Motor neuron (in vitro differentiated cells): ENCODE measurements at regions not wholly inside any gene's neighbourhood (a gene's known extent, or its start where the extent isn't known, plus 50 kb on each side); places are given as distances from the start of the nearest gene placed in this dataset.
"Not testable (repeated sequence)": the region's sequence is repeated elsewhere in the genome, so short reads cannot be mapped to it uniquely, and the experiment has no call there.

Experiments used
- ATAC-seq, 8 experiments: fragments of 200-7000 bp; cut with Tn5 transposase; replicated peaks in 6 of 8; 2 replicates each; pipeline ENCODE4 v1.8.0; 2021; ENCODE audit warnings: mild to moderate bottlenecking in 8 of 8, moderate library complexity in 8 of 8
- H3K27ac ChIP-seq, 2 donors: fragments of 250-450 bp; sonication (Bioruptor Pico); 2 replicates each; pipeline ENCODE4 v1.9.0; 2021; ENCODE audit warnings: antibody characterized with exemption in 2 of 2, mild to moderate bottlenecking in 2 of 2, moderate library complexity in 1 of 2
- H3K4me1 ChIP-seq, 2 donors: fragments of 250-450 bp; sonication (Bioruptor Pico); replicated peaks in 1 of 2; 2 replicates each; pipeline ENCODE4 v1.6.1; 2021; ENCODE audit warnings: antibody characterized with exemption in 2 of 2, mild to moderate bottlenecking in 2 of 2, moderate library complexity in 1 of 2
- H3K4me3 ChIP-seq, 5 donors: fragments of 250-450 bp; sonication (Bioruptor Pico); 2 replicates each; pipeline ENCODE4 v1.9.0; 2021; ENCODE audit warnings: antibody characterized with exemption in 5 of 5, mild to moderate bottlenecking in 5 of 5, moderate library complexity in 4 of 5
- WGBS, 10 experiments: fragments of 450-650 bp; shearing (Covaris generic); methylation state at CpG; one replicate each; pipeline ENCODE4 v1.0.0; 2022; 5-methylcytosine and 5-hydroxymethylcytosine counted together
- in situ Hi-C, 9 experiments: fragments of 400-800 bp; cut with MboI; loops; one replicate each; pipeline ENCODE4 v1.15.0; 2021; ENCODE audit warnings: low sequenced_read_pairs in 9 of 9, low pct_unique_long_range_greater_than_20kb in 2 of 9; ENCODE audit not compliant: unreplicated experiment in 9 of 9

DNA sequence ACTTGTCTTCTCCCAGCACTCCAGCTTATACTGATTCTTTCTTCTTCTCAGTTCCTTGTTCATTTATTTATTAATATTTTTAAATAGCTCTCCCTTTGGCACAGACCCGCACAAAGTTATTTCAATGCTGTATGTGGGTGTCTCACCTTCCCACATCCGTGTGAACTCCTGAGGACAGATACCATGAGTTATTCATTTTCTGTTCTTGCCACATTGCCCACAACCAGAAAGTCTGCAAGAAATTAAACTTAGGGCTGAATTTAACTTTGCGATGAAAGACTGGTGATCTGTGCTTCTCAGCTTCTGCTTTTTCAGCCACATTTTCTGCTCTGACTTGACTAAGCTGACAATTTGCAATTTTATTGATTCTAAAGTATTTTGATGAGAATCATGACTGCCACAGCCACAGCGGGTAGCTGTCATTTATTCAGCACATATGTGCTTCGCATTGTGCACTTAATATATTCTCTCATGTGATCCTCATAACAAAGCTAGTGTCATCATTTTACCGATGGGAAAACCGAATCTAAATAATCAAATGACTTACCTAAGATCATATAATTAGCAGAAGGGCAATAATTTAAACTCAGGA, 569.8 kb downstream of the EDEM1 start:
- no peak for ATAC-seq
- H3K4me1 ChIP-seq, result no peaks in the 10 kb centered on the region
- no peak overlapping the region for H3K27ac ChIP-seq
- WGBS, 10 experiments, result 2 to 90% (median 77%) methylated on average over 2 to 7 of the region's 7 CpGs
- no peak overlapping the region for H3K4me3 ChIP-seq
- in situ Hi-C loops, result no loop called here

DNA sequence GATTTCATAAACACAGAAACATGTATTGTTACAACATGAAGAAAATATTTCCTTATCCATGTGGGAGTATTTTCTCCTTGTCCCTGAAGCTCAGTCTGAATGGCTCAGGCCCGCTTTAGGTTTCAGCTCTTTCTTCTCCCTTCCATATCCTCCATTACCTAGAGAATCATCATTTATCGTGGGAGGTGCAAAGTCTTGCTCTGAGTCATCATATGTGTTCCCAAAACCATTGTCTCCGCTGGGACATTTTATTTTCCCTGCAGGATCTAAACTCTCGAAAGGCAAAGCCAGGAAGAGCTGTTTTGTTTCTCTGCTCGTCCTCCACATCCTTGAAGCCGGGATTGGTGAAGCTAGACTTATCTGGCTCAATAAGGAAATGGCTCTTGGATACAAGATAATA, 571.2 kb downstream of the EDEM1 start:
- no peak overlapping the region for H3K27ac ChIP-seq
- H3K4me3 ChIP-seq, result no peak overlapping the region
- in situ Hi-C loops, result no loop called here
- WGBS, 10 experiments, result 23 to 93% (median 75%) methylated on average over 2 to 6 of the region's 6 CpGs
- ATAC-seq, result no peak
- H3K4me1 ChIP-seq, result no peaks in the 10 kb centered on the region

DNA sequence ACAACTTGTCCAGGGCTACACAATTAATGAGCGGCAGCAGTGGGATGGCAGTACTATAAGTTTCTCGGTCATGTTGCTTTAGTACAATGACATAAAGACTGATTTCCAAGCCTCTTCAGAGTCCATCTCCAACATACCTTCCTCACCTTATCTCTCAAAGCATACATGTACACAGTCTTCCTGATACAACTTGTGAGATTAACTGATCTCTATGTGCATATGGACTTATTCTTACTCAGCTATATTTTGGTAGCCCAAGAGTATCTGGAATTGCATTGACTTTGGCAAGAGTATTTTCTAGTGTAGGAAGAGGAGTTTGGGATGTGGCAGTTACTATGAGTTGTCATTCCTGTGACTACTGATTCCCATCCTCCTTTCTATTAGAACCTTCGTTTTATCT, 575.0 kb downstream of the EDEM1 start:
- no peak overlapping the region for H3K27ac ChIP-seq
- in situ Hi-C loops, result no loop called here
- H3K4me1 ChIP-seq, result no peaks in the 10 kb centered on the region
- H3K4me3 ChIP-seq, result no peak overlapping the region
- no peak for ATAC-seq
- 0 to 89% (median 38%) methylated on average over 1 to 3 of the region's 3 CpGs; no CpG with 5 or more reads in 2 of the 10 experiments for WGBS, 10 experiments

DNA sequence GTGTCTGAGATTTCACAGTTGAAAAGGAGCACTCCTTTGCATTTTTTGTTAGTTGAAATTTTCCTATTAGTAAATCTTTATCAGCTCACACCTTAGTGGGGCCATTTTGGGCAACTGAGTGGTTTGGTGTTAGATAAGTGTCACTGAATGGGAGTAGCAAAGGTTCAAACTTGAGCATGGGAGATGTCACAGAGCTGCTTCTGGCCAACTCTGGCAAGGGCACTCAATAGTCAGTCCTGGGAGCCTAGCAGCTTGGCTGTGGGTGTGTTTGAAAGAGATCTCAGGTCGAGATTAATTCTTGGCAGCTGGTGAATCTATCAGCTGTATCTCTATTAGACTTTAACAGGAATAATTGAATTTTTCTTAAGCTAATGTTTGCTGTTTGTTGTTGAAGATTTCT, 579.3 kb downstream of the EDEM1 start:
- 0 to 60% (median 50%) methylated on average over 1 of the region's 1 CpG; no CpG with 5 or more reads in 3 of the 10 experiments for WGBS, 10 experiments
- in situ Hi-C loops, result no loop called here
- no peak for ATAC-seq

DNA sequence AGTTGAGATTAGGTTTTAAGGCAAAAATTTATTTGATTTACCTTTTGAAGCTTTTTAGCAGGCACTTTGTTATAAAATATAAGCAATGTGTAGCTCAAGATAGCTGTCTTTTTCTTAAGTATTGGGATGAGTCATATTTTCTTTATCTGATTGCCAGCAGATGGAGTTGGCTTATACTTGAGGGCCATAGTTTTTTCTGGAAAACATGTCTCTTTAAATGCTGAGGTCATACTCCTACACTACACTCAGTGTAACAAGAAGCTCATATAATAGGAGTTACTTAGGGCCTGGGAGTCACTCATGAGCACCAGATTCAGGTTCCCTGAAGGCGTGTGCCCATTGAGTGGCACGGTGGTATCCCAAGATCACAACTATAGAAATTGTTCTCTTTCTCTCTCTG, 579.8 kb downstream of the EDEM1 start:
- in situ Hi-C loops, result no loop called here
- Histone ChIP-seq H3K4me1 (no peaks in the 10 kb centered on the region), H3K4me3 (no peak overlapping the region), H3K27ac (no peak overlapping the region)
- WGBS, 10 experiments, result 6 to 90% (median 42%) methylated on average over 1 to 2 of the region's 2 CpGs; no CpG with 5 or more reads in 5 of the 10 experiments
- peak in 1 of 8 experiments; percentile 54 for ATAC-seq

More for the DNA sequence above, 579.3 kb downstream of the EDEM1 start:
- Histone ChIP-seq H3K4me3 (no peak overlapping the region), H3K27ac (no peak overlapping the region), H3K4me1 (no peaks in the 10 kb centered on the region)

DNA sequence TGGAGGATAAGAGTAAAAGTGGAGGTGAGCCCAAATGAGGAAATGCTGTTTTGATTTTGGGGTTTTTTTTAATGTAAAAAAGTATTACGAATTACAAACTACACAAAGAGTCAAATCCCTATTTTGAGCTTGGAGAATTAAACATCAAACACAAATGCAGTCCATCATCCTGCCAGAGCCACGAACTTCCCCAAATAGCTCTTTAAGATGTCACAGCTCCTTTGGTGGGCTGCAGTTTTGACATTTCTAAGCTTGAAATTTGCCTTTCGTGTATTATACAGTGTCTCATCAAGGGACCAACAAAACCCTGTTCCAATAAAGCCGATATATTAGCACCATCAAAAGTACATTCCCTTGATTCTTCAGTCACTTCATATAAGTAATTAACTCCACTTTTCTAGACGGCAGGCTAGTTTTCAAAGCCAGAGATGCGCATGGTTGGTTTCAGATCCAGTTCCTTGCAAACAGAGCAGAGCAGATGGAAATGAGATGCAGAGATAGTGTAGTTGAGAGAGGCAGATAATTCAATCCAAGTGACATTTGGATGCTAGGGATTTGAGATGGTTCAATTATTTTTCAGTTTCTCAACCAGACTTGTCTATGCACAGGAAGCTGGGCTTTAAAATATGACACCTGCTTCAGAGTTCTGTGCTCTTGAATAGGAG, 580.9 kb downstream of the EDEM1 start:
- H3K4me1 ChIP-seq, result no peaks in the 10 kb centered on the region
- in situ Hi-C loops, result no loop called here
- H3K4me3 ChIP-seq, result no peak overlapping the region
- no peak overlapping the region for H3K27ac ChIP-seq
- ATAC-seq, result no peak
- 0 to 87% (median 70%) methylated on average over 2 to 6 of the region's 6 CpGs; no CpG with 5 or more reads in 1 of the 10 experiments for WGBS, 10 experiments

DNA sequence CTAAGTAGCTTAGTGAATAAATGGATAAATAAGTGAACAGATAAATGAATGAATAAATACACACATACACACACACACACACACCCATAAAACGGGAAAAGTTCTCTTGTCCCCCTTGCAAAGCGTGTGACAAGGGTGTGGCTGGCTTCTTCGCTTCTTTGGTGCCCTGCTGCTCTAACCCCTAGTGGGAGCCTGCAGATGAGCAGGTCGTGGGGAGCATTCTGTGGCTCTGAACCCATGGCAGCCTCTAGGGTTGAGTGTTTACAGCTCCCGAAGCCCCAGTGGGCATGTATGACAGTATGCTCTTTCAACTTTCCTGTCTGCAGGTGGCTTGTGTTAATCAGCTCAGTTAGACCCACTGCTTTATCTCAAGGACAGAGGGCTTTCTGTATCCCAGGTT, 582.3 kb downstream of the EDEM1 start:
- WGBS, 10 experiments, result 0 to 100% (median 11%) methylated on average over 1 to 5 of the region's 5 CpGs; no CpG with 5 or more reads in 3 of the 10 experiments
- in situ Hi-C loops, result no loop called here
- Histone ChIP-seq H3K27ac (no peak overlapping the region), H3K4me1 (no peaks in the 10 kb centered on the region), H3K4me3 (no peak overlapping the region)
- ATAC-seq, result no peak

DNA sequence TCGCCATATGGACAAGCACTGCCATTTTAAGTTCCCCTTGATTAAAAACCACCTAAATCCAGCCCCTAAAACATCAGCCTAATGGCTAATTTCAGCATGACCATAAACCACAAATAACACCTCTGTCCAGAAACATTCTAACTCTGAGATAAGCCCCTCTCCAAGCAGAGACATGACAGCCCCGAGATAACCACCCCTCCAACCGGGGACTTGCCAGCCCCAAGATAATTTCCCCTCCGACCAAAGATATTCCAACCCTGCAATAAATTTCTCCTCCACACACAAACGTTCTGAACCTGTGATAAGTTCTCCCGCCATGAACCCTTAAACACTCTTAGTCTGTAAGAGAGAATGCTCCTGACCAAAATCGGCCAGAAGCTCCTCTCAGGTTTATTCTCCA, 586.8 kb downstream of the EDEM1 start:
- in situ Hi-C loops, result no loop called here
- ATAC-seq, result no peak
- H3K4me1 ChIP-seq, result no peaks in the 10 kb centered on the region
- H3K27ac ChIP-seq, result no peak overlapping the region
- H3K4me3 ChIP-seq, result no peak overlapping the region
- 14 to 88% (median 48%) methylated on average over 2 to 6 of the region's 7 CpGs for WGBS, 10 experiments

DNA sequence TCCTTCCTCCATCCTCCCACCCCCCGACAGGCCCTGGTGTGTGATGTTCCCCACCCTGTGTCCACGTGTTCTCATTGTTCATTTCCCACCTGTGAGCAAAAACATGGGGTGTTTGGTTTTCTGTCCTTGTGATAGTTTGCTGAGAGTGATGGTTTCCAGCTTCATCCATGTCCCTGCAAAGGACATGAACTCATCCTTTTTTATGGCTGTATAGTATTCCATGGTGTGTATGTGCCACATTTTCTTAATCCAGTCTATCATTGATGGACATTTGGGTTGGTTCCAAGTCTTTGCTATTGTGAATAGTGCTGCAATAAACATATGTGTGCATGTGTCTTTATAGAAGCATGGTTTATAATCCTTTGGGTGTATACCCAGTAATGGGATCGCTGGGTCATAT, 587.6 kb downstream of the EDEM1 start:
- 14 to 100% (median 77%) methylated on average over 1 to 3 of the region's 3 CpGs; no CpG with 5 or more reads in 4 of the 10 experiments for WGBS, 10 experiments
- H3K27ac ChIP-seq, H3K4me1 ChIP-seq, in situ Hi-C loops, ATAC-seq, H3K4me3 ChIP-seq: not testable (repeated sequence)

DNA sequence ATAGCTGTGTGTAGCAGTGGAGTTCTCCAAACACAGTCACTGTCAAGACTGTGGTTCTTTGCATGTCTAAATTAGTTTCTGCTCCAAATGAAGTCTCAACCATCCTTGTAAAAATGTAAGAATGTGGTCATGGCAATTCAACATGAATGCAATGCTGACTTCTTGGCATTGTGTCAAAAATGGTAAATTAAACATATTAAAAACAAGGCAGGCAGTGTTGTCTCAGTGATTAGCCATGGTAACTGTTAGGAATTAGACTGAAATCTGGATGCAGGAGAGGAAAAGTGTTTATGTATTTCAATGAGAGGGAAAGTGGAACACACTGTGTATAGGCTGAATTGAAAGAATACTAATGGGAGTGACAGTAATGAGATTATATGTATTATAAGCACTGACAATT, 597.2 kb downstream of the EDEM1 start:
- Histone ChIP-seq H3K4me3 (no peak overlapping the region), H3K27ac (no peak overlapping the region), H3K4me1 (peaks cover 4 to 5% of the 10 kb centered on the region in 2 donors)
- peak in 5 of 8 experiments; percentile 45 to 71 (median 69) for ATAC-seq
- in situ Hi-C loops, result no loop called here

DNA sequence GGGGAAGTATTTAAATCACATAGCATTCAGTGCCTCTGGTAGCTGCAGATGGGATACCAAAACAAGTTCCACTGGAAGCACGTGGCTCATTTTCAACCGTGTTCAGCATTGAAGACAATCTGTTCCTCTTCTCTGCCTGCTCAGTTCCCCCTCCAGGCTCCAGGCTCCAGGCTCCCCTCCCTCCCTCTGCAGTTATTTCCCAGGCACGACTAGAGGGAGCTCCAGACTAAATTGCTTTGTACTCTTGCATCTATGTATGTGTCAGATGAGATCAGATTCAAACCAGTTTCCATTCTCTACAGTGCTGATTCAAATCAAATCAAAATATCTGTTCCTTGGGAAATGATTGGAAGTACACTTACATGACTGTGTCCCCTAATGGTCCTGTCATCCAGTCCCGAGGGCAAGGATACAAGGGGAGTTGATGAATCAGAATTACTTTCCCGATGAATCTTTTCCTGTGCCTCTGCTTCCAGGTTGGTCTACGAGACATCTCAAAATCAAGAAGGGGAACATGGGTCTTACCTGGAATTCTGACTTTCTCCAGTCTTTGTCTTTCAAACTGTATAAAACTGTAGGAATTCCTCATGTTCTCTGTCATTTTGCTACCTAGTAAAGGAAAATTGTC, 600.5 kb downstream of the EDEM1 start:
- Histone ChIP-seq H3K27ac (no peak overlapping the region), H3K4me1 (peaks cover 4 to 5% of the 10 kb centered on the region in 2 donors), H3K4me3 (no peak overlapping the region)
- peak in 7 of 8 experiments; percentile 70 to 99 (median 95) for ATAC-seq
- 0 to 95% (median 8%) methylated on average over 1 to 6 of the region's 6 CpGs; no CpG with 5 or more reads in 1 of the 10 experiments for WGBS, 10 experiments
- in situ Hi-C loops, result no loop called here

DNA sequence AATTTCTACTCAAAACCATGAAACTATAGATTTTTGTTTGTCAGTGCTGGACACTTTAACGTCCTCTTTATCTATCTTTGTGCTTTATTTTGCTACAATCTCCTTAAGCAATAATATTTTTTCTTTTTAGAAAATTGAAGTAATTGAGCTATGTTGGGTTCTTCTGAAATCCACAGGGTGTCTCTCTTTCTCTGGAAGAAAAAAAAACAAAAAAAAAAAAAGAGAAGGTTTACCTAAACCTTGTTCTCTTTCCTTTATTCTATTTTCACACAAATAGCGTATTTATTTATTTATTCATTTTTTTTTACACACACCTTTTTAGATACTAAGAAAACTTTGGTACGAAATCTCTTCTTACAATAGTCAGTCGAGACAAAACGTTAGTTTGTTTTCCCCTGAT, 601.0 kb downstream of the EDEM1 start:
- Histone ChIP-seq H3K4me1 (peaks cover 4 to 5% of the 10 kb centered on the region in 2 donors), H3K27ac (no peak overlapping the region), H3K4me3 (no peak overlapping the region)
- no peak for ATAC-seq
- in situ Hi-C loops, result no loop called here
- WGBS, 10 experiments, result 0 to 80% (median 36%) methylated on average over 3 to 5 of the region's 5 CpGs; no CpG with 5 or more reads in 1 of the 10 experiments

DNA sequence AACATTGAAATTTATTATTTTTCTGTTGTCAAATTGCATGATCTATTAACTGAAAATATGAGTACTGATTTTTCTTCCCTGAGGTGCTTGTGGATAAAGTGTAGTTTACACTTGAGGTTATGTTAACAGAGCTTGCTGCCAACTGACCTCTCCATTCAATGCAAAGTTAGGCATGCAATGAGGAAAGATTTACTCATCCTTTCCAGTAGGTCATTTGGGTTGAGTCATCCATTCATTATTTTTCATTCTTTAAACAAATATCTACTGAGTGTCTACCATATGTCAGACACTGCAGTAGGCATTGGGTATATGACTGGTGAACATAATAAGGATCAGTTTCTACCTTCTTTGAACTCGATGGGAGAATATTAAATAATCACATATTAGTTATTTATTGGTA, 604.1 kb downstream of the EDEM1 start:
- in situ Hi-C loops, result no loop called here
- 0 to 100% (median 38%) methylated on average over 1 of the region's 1 CpG; no CpG with 5 or more reads in 4 of the 10 experiments for WGBS, 10 experiments
- Histone ChIP-seq H3K4me1 (peaks cover 4 to 5% of the 10 kb centered on the region in 2 donors), H3K4me3 (no peak overlapping the region), H3K27ac (no peak overlapping the region)
- ATAC-seq, result peak in 3 of 8 experiments; percentile 32 to 87 (median 85)
